OCI-LY1 (cell line): ENCODE measurements at regions not wholly inside any gene's neighbourhood (a gene's known extent, or its start where the extent isn't known, plus 50 kb on each side); places are given as distances from the start of the nearest gene placed in this dataset.

Source experiments
- EZH2 ChIP-seq: fragments of 200-600 bp; sonication (generic), shearing (Covaris generic); IDR thresholded peaks from 2 replicates; pipeline ENCODE4 v1.8.0; 2017; ENCODE audit warnings: borderline replicate concordance, mixed run types, mild to moderate bottlenecking, antibody characterized with exemption, low read length, moderate library complexity, mixed read lengths
- TF ChIP-seq, protein P1 (sequence below): fragments of 200-600 bp; sonication (generic), shearing (Covaris generic); IDR thresholded peaks from 2 replicates; pipeline ENCODE4 v1.5.1; 2017; ENCODE audit warnings: mild to moderate bottlenecking, antibody characterized with exemption, low read length, moderate library complexity, mixed read lengths

DNA sequence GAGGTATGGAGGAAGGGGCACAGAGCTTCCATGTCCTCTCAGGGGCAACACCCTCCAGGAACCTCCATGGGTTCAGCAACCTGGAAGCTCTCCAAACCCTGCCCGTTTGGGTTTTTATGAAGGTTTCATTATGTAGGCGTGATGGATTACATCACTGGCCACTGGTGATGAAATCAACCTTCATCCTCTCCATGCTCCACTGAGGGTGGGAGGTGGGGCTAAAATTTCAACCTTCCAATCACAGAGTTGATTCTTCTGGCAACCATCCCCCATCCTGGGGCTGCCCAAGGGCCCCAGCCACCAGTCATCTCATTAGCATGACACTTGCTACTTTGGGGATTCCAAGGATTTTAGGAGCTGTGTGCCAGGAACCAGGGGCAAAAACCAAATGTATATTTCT, 90.1 kb downstream of the TEX36 start:
- TF ChIP-seq, protein P1, sequence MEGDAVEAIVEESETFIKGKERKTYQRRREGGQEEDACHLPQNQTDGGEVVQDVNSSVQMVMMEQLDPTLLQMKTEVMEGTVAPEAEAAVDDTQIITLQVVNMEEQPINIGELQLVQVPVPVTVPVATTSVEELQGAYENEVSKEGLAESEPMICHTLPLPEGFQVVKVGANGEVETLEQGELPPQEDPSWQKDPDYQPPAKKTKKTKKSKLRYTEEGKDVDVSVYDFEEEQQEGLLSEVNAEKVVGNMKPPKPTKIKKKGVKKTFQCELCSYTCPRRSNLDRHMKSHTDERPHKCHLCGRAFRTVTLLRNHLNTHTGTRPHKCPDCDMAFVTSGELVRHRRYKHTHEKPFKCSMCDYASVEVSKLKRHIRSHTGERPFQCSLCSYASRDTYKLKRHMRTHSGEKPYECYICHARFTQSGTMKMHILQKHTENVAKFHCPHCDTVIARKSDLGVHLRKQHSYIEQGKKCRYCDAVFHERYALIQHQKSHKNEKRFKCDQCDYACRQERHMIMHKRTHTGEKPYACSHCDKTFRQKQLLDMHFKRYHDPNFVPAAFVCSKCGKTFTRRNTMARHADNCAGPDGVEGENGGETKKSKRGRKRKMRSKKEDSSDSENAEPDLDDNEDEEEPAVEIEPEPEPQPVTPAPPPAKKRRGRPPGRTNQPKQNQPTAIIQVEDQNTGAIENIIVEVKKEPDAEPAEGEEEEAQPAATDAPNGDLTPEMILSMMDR = no peak
- TF ChIP-seq EZH2 = no peak
